GM19043 (cell line): ENCODE measurements at regions not wholly inside any gene's neighbourhood (a gene's known extent, or its start where the extent isn't known, plus 50 kb on each side); places are given as distances from the start of the nearest gene placed in this dataset.
A peak's percentile ranks its signal among the peaks of the same experiment; 100 is the strongest.
"Not testable (repeated sequence)": the region's sequence is repeated elsewhere in the genome, so short reads cannot be mapped to it uniquely, and the experiment has no call there.

Source experiments
- ATAC-seq: cut with Tn5 transposase; IDR thresholded peaks from one replicate; pipeline ENCODE4 v1.9.1; 2021; ENCODE audit warnings: low read depth; ENCODE audit not compliant: unreplicated experiment

GRCh38 chr1:73859227-73859626 is 338.7 kb downstream of the LRRIQ3 start:
- no peak for ATAC-seq

- ATAC-seq, result no peak
Measured at GRCh38 chr1:73854527-73854926, 343.4 kb downstream of the LRRIQ3 start.

- ATAC-seq, result no peak
Measured at GRCh38 chr1:73842436-73842835, 355.5 kb downstream of the LRRIQ3 start.

- ATAC-seq, result no peak
Measured at GRCh38 chr1:73839922-73840321, 358.1 kb downstream of the LRRIQ3 start.

GRCh38 chr1:73832276-73833181 is 365.4 kb downstream of the LRRIQ3 start:
- no peak for ATAC-seq

- not testable (repeated sequence) for ATAC-seq
Measured at GRCh38 chr1:73827283-73827682, 370.7 kb downstream of the LRRIQ3 start.

- no peak for ATAC-seq
Measured at GRCh38 chr1:73824065-73824464, 373.9 kb downstream of the LRRIQ3 start.

GRCh38 chr1:73821520-73821919 is 376.5 kb downstream of the LRRIQ3 start:
- peak; percentile 64 for ATAC-seq

GRCh38 chr1:73820843-73821242 is 377.1 kb downstream of the LRRIQ3 start:
- ATAC-seq, result no peak

GRCh38 chr1:73813716-73814115 is 384.3 kb downstream of the LRRIQ3 start:
- no peak for ATAC-seq

- ATAC-seq, result no peak
Measured at GRCh38 chr1:73813236-73813635, 384.7 kb downstream of the LRRIQ3 start.

GRCh38 chr1:73811798-73812197 is 386.2 kb downstream of the LRRIQ3 start:
- no peak for ATAC-seq

GRCh38 chr1:73804935-73805334 is 393.0 kb downstream of the LRRIQ3 start:
- no peak for ATAC-seq

GRCh38 chr1:73803380-73803779 is 394.6 kb downstream of the LRRIQ3 start:
- ATAC-seq, result no peak

- no peak for ATAC-seq
Measured at GRCh38 chr1:73801912-73802429, 396.0 kb downstream of the LRRIQ3 start.

- ATAC-seq, result no peak
Measured at GRCh38 chr1:73800376-73800775, 397.6 kb downstream of the LRRIQ3 start.

GRCh38 chr1:73789965-73790364 is 408.0 kb downstream of the LRRIQ3 start:
- no peak for ATAC-seq

GRCh38 chr1:73784026-73784425 is 413.9 kb downstream of the LRRIQ3 start:
- no peak for ATAC-seq

GRCh38 chr1:73783352-73783751 is 414.6 kb downstream of the LRRIQ3 start:
- no peak for ATAC-seq

- no peak for ATAC-seq
Measured at GRCh38 chr1:73782901-73783300, 415.1 kb downstream of the LRRIQ3 start.

GRCh38 chr1:73781251-73781650 is 416.7 kb downstream of the LRRIQ3 start:
- ATAC-seq, result no peak

GRCh38 chr1:73778471-73778870 is 419.5 kb downstream of the LRRIQ3 start:
- no peak for ATAC-seq
